Retinal pigment epithelial cell (primary cell): ENCODE measurements at regions not wholly inside any gene's neighbourhood (a gene's known extent, or its start where the extent isn't known, plus 50 kb on each side); places are given as distances from the start of the nearest gene placed in this dataset.
A peak's percentile ranks its signal among the peaks of the same experiment; 100 is the strongest.
"Not testable (repeated sequence)": the region's sequence is repeated elsewhere in the genome, so short reads cannot be mapped to it uniquely, and the experiment has no call there.

Source experiments
- DNase-seq: peaks from one replicate; pipeline ENCODE4 v3.0.0-alpha.2; 2010; ENCODE audit warnings: low read depth
- H3K4me3 ChIP-seq: 2 replicates; pipeline ENCODE4 v1.5.1; 2011; ENCODE audit warnings: mild to moderate bottlenecking, low read length, control low read depth, moderate library complexity
- CTCF ChIP-seq: conservative IDR thresholded peaks from 2 replicates; pipeline ENCODE4 v1.5.1; 2011; ENCODE audit warnings: low read depth, low read length, control low read depth, inconsistent platforms

- no peak overlapping the region for H3K4me3 ChIP-seq
- no peak for TF ChIP-seq CTCF
- no peak for DNase-seq
Observed at GRCh38 chr4:174016251-174016650, 267.2 kb downstream of the FBXO8 start.

- TF ChIP-seq CTCF: no peak
- no peak for DNase-seq
- H3K4me3 ChIP-seq: no peak overlapping the region
Observed at GRCh38 chr4:174012886-174013259, 270.6 kb downstream of the FBXO8 start.

GRCh38 chr4:174012135-174012885, 271.2 kb downstream of the FBXO8 start:
- H3K4me3 ChIP-seq: no peak overlapping the region
- peak; percentile 93 for DNase-seq
- no peak for TF ChIP-seq CTCF

GRCh38 chr4:174010547-174010946, 272.9 kb downstream of the FBXO8 start:
- DNase-seq: no peak
- no peak for TF ChIP-seq CTCF
- H3K4me3 ChIP-seq: no peak overlapping the region

DNA sequence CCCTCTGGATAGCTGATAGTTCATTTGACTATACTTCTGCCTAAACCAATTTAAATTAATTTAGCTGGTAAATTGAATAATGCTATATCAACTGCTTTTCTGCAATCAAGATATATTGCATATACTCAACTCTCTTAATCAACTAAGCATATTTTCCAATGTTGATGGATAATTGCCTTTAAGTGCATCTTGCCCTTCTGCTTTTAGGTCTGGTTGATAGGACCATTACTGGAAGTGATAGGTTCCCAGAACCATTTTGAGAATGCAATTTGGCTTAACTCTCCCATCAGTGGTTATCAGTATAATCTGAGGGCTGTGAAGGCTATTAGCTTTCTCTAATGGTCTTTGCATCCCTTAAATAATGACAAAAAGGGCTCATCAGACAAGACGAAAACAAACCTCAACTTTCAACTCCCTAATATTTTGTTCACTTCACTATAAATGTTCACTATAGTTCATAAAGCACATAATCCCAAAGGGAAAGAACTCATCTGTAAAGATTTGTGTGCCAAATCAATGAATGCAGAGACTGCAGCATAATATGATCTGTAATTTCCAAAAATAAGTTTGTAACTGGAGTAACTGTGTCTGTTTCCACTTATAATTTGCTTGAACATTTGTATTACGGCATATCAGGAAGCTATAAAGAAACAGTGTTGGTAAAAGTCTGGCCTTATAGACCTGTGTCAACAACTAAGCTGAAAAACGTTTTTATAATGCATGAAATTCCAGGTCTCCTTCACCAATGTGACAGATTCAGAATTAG, 273.6 kb downstream of the FBXO8 start:
- no peak for TF ChIP-seq CTCF
- no peak for DNase-seq
- no peak overlapping the region for H3K4me3 ChIP-seq

DNA sequence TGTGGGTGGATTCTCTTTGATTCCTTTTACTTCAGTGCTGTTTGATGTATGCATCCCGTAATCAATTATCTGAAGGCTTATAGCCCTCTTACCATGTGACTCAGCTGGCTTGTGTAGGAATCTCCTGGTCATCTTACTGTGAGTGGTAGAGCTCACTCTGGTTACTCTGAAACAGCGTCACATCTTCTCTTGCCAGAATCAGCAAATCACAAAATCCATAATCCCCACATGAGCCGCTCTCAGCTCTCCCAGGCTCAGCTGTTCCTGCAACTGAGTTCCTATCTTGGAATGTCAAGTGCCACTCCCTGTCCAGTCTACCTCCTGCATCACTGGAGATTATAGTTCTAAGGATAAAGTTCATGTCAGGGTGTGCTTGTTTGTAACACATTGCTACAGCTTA, 278.0 kb downstream of the FBXO8 start:
- TF ChIP-seq CTCF: no peak
- DNase-seq: peak; percentile 100
- H3K4me3 ChIP-seq: no peak overlapping the region

DNA sequence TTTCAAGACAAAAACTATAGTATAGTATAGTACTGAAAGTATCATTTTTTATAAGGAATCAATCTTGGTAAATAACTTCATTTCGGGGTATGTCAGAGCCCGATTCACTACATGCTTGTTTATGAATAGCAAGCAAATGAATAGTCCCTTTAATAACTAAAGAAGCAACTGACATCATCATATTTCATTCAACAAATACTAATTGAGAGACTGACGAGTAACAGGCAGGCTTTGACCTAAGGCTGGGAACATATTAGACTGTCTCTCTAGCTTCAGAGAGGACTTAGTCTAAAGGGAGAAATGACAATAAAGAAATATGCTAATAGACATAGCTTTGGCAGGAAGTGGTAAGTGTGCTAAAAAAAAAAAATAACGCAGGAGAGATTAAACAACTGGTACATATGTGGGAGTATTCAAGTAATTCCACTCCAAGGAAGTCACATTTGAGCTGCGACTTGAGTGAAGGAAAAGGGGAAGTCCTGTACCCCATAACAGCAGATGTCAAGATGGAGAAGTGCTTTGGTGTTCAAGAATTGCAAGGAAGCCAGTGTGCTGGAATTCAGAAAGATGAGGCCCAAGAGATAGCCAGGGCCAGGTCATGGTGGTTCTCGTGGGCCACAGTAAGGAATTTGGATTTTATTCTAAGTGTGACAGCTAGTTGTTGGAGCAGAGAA, 284.9 kb downstream of the FBXO8 start:
- no peak overlapping the region for H3K4me3 ChIP-seq
- no peak for TF ChIP-seq CTCF
- DNase-seq: no peak

DNA sequence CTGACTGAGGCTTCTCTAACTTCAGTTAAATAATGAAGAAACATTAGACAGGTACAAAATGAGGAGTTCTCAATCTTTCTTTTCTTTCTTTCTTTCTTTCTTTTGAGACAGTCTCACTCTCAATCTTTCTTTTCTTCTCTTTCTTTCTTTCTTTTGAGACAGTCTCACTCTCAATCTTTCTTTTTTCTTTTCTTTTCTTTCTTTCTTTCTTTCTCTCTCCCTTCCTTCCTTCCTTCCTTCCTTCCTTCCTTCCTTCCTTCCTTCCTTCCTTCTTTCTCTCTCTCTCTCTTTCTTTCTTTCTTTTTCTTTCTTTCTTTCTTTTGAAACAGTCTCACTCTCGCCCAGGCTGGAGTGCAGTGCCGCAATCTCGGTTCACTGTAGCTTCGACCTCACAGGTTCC, 287.7 kb downstream of the FBXO8 start:
- DNase-seq, H3K4me3 ChIP-seq: not testable (repeated sequence)
